Activated CD4-positive, alpha-beta T cell treated with anti-CD3 and anti-CD28 coated beads, Interleukin-2, amount 50 U/mL, for 4 hours (primary cell): ENCODE measurements at regions not wholly inside any gene's neighbourhood (a gene's known extent, or its start where the extent isn't known, plus 50 kb on each side); places are given as distances from the start of the nearest gene placed in this dataset.

Experiments used
- DNase-seq, 2 experiments: peaks; one replicate each; pipeline ENCODE4 v3.0.0-alpha.2; 2020

DNA sequence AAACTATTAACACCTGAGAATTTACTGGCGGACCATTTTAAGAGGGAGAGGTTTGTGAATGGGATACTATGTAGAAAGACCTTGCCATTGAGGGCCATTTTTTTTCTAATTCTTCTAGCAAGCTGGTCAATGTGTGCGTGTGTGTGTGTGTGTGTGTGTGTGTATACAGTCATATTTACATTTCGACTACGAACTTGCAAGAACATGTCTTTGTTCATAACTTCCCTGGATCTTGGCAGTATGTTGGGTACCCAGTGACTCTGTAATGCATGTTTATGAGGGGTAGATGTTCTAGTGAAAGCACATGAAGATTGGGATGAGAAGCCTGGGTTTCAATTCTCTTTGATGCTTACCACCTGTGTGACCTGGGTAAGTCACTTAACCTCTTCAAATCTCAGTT, 133.6 kb downstream of the UBE2E3 start:
- DNase-seq: no peak

DNA sequence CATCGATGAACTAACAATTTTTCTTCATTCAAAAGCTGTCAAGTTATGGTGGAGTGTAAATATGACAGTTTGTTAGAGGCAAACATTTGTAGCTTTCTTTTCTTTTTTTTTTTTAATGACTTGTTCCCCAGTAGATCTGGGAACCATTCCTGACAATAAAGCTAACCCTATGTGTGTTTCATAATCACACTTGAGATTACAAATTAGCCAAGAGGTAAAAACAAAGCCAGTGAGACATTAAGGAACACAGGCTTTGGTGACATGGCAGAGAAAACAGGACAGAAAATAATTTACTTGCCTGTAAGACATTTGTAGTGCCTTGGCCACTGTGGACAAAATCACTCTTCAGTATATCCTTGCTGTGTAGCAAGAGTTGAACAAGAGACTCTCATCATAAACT, 135.9 kb downstream of the UBE2E3 start:
- no peak for DNase-seq

DNA sequence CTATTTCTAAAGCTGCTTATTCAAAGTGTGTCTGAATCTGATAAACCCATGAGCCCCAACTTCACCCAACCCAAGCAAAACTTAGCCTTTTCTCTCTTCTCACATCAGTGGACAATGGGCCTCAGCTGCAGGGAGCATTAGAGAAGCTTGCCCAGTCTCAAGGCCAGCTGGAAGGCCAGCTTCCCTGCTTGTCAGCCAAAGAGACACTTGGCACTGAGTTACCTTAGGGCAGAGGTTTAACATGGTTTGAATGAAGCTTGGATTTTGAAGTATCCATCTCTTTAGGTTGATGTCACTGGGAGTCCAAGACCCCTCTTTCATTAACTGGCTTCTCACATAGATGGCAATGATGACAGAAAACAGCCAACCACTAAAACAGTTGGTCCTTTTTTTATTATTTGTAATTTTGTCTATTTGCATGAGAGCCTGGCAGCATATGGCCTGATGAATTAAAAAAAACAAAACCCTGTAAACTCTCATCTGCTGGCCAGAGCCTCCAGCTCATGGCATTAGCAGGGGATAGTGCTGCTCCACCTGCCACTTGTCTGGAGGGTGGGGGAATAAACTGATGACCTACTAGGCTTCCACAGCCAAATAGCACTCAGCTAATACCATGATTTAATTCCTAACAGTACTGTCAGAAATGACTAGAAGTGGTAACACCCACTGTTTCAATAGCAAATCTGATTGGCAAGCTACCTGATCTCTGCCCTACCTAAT, 137.0 kb downstream of the UBE2E3 start:
- DNase-seq: no peak

DNA sequence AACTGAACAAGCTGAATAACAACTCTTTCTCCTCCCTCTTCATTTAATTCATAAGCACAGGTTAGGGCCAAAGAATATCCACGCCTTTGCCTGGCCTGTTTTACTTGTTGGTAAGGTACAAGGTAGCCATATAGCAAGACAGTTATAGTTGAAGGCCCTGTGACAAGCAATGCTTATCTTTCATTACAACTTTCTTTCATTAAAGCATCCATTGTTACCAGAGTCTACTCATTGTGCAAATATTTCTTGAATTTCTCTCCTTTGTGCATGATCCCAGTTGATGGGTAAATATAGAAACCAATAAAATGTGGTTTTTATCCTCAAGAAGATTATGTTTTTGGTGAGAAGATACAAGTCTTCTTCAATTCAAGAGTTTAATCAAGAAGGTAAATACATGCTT, 140.2 kb downstream of the UBE2E3 start:
- no peak for DNase-seq

DNA sequence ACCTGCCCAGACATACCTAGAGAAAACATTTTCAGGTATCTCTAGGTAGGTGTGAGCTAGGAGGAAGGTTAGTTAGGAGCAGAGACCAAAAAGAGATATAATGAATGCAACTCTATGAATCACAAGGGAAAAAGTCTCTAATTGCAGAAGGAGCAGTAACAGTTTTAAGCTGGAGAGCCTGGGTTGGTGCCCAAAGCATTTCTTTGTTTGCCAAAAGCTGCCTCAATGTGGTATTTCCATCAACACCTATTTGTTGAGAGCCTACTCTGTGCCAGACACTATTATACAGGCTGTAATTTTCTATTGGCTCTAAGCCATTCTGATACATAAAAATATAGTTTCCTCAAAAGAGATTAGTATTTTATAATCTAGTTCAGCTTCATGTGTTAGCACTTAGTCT, 141.6 kb downstream of the UBE2E3 start:
- DNase-seq: no peak

DNA sequence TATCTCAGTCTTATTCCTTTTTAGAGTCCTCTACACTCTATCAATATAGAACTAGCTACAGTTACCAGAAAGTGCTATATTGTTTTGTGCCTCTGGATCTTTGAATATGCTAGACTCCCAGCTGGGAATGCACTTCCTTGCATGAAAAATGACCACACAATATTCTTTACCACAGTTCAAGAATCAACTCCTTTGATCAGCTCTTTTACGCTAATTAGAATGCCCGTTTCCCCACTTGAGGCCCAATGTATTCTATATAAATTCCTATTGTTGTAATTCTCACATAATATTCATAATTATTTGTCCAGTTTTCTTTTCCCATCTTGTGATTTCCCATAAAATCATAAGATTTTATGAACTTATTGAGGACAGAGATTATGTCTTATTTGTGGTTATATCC, 142.2 kb downstream of the UBE2E3 start:
- no peak for DNase-seq

DNA sequence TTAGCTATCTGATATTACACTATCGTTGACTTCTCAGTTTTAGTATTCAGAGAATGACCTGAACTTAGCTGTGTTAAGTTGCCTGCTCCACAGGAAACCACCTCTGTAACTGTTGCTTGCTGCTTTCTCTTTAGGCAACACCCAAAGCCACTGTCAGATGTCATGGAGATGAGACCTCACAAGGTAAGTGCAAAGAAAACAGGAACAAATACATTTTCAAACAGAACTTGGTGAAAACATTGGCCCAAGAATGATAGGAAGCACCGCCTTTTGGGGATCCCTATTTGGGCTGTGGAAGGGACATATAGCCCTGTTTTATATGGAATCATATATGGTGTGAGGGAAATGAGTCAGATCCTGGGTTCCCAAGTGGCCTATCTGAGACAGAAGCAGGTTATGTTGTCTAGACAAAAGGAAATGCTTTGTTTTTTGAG, 143.4 kb downstream of the UBE2E3 start:
- DNase-seq: peak in 1 of 2 experiments; percentile 31

DNA sequence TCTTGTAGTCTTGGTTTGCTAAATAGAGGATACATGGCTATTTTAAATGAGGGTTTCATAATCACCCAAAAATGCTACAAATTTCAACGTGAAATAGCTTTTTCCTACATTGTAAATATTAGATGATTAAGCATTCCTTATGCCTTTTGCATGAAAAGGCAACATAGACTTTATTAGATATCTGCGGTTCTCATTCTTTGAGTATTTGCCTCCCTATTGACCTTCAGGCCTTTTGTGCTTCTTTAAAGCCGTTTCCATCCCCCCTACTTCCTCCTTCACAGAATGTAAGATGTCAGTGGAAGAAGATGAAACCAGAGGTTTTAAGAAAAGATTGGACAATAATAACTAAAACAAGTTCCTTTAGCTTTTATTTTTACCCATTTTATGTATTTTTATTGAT, 144.1 kb downstream of the UBE2E3 start:
- DNase-seq: no peak

DNA sequence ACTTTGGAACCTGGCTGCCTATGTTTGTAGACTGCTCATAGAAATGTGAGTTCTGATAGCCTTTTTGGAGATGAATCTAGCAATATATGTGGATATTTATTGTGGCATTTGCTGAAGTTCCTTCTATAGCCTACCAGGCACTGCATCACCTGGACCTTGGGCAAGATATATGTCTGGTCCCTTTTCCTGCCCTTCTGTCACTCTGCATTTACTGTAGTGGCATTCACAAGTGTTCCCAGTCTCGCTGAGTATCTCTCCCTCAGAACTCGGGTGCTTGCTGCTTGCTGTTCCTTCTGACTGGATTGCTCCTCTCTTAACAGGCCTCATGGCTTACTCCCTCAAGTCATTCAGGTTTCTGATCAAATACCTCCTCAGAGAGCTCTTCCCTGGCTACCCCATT, 145.0 kb downstream of the UBE2E3 start:
- no peak for DNase-seq

DNA sequence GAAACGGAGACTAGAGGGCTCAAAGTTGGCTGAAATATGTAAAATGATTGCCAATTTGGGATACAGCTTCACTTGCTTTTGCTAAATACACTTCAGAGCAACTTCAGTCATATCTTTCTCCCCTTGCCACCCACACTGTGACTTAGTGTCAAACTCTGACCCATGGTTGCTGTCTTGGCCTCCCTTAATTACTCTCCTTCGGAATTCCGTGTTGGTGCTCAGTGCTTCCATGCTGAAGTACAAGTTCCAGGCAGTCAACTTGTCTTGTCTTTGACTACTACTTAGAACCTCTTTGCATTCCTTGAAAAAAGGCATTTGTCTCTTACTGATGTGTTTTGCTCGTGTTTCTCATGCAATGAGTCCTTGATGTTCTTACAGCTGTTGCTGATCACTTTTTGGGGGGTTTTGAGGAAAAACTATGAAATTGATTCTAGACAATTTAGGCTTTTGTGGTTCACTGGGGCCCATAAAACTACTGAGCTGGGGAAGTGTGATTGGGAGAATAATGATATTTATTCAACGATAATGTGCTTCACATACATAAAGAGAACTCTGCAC, 146.0 kb downstream of the UBE2E3 start:
- no peak for DNase-seq

DNA sequence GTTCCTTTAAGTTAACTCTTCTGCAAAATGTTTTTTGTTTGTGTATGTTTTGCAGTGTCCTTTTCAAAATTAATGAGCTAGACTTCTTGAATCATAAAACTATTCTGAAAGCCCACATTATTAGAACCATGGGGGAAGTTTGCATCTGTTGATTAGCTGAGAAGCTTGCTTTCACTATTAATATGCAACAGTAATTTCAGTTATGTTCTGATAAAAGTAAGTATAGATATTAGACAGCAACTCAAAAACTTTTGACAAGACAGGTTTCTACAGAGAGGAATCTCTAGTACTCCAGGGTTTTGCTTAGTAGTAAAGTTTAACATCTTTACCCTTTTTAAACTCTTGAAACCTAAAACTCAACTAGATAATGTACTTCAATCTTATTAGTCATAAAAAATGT, 147.8 kb downstream of the UBE2E3 start:
- no peak for DNase-seq

DNA sequence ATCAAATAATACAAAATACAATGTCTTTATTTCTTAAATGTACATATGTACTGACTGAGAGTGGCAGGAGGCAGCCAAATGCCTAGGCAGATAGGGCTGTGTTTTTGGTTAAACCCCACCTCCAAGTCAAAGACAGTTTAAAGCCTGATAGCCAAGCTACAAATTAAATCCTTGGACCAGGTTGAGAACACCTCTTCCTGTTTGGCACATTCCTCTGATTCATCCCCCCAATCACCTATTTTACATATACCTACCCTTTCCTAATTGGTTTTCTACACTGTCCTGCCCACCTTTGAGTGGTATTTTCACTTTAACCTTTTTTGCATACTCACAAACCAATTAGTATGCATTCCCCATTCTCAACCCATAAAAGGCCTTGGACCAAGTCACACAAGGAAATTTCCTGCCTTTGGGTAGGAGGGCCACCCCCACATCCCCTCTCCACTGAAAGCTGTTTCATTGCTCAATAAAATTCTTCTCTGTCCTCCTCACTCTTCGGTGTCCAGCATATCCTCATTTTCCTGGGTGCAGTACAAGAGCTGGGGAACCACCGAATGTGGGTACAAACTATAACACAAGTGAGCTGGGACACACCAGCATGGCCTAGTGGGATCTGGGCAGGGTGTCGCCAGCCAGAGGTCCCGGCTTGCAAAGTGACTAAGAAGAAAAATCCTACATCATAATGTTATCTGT, 149.1 kb downstream of the UBE2E3 start:
- no peak for DNase-seq

DNA sequence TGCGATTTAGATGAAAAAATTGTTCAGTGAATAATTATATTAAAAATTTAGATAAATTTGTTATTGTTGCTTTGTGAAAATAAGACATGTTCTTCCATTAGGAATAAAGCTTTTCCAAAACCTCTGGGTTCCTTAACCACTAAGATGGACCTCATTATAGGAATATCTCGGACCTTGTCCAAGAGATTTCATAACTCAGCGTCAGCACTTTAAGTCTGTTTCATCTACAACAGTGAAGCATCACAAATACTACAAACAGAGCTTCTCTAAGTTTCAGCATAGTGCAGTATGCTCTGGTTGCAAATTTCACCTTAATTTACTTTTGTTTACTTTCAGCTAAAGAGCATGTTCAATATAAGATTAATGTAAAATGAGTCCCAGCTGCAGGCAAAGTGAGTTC, 150.3 kb downstream of the UBE2E3 start:
- no peak for DNase-seq

DNA sequence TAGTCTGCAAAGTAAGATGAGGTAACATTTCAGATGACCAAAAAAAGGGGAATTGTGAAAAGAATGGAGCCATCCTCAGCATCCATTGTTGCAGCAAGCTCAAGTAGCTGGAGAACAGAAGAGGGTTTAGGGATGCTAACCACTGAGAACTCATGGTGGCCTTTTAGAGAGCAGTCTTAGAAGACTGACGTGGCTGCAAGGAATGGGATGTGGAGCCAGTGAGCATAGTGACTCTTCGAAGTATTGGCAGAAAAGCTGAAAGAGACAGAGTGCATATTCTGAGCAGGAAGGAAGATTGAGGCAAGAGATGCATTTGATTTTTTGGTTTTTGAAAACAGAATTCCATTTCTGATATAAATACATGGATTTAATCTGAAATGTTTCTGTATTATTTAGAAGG, 151.2 kb downstream of the UBE2E3 start:
- no peak for DNase-seq

DNA sequence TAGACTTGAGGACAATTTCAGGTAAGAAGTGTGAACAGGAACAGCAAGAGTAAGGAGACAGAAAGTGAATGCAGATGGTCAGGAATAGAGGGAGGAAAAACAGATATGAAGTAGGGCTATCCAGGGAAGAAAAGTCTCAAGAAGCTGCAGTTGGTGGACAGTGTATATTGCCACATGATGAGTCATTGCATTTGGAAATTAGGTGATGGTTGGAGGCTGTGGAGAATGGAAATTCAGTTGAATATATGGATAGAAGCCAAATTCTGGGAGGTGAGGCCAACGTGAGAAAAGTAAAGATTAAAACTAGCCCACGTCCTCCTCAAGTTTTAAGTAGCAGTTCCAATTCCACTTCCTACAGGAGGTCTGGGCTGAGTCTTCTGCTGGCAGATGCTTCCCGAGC, 158.4 kb downstream of the UBE2E3 start:
- no peak for DNase-seq

DNA sequence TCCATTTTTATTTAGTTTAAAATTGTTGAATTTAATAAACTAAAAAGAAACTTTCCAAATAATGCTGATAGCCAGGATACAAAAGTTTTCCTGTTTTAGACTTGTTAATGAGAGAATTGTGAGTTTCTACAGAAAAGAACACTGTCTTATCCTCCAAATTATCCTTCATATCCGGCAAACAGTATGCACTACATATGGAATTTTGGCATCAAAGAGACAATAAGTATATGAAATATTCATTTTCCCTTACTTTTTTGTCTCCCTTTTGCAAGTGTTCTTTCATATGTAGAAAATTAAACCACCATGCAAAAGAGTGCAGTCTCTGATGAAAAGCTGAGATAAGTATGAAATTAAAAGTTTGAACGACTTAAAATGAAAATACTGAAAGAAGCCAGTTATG, 159.4 kb downstream of the UBE2E3 start:
- DNase-seq: no peak

DNA sequence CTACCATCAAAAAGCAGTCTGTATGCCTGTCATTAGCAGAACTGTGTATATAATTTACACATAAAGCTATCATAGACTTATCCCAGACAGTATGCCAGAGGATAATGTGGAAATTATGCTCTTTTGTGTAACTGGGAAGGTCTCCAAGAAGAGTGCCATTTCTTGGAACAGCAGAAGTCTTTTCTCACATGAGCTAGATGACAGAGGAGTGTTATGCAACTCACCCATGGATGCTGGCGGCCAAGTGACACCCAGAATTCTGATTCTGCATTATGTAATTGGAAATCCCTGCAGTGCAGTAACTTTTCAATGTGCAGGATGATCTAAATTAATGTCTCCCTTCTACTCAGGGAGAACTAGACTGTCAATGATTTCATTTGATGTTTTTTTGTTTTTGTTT, 160.0 kb downstream of the UBE2E3 start:
- DNase-seq: no peak

DNA sequence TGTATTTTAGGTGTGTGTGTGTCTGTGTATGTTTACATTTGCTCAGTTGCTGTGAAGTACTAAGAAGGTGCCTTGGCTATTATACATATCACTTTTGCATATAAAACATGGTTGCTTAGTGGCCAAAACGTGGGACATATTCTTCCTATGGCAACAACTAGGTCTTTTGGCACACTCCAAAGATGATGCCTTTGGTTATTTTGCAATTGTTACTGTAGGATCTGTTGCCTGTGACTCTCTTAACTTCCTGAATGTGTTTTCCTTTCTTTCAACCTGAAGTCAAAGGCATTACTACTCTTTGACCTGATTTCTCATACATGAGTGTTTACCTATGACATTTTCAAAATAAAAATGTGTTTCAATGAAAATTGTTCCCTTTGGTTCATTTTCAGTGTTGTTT, 160.5 kb downstream of the UBE2E3 start:
- no peak for DNase-seq

DNA sequence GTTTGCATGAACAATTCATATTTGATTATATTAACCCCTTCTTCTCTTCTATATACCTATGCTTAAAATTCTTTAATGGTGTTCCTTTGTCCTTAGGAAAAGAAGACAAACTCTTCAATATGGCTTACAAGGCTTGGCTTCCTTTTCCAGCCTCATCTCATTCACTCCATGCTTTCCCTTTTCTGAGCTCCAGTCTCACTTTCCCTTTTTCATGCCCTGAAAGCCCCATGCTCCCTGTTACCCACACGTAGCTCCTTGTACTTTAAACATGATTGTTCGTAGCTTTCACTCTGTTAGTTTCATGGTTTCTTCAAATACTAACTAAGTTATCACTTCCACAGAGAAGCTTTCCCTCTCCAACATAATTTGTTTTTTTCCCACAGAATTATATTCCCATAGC, 161.3 kb downstream of the UBE2E3 start:
- no peak for DNase-seq

DNA sequence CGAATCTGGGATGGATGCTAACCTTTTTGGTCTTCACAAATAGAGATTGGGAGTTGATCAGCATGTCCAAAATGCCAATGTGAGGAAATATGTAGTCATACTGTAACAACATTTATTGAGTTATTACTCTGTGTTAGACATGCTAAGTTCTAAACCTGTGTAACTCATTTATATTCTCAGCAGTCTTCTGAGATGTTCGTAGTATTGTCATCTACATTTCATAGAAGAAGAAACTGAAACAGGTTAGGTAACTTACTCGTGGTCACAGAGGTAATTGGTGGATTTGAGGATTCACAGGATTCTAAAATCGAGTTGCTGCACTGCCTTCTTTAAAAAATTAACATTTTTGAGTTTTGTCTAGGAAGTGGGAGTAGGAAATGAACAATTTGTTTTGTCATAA, 162.1 kb downstream of the UBE2E3 start:
- no peak for DNase-seq

DNA sequence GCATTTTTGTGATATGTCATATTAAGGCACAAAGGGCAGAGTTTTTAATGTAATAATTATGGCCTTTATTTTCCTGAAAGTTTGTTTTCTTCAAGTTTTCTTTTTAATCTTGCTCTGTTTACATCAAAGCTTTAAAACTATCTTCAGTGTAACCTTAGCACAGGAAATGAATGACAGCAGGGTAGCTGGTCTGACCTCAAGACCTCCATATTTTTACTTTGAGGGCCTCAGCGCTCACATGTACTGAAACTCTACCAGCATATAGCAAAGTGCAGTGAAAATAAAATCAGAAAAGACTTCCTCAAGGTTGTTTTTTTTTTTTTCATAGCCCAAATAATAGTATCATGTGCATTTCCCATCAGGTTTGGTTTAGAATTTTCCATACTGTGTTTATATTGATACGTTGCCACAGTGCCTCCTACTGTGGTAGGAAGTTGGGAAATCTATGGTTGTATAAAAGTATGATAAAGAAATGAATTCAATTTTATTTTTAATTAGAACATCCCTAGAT, 163.4 kb downstream of the UBE2E3 start:
- no peak for DNase-seq

DNA sequence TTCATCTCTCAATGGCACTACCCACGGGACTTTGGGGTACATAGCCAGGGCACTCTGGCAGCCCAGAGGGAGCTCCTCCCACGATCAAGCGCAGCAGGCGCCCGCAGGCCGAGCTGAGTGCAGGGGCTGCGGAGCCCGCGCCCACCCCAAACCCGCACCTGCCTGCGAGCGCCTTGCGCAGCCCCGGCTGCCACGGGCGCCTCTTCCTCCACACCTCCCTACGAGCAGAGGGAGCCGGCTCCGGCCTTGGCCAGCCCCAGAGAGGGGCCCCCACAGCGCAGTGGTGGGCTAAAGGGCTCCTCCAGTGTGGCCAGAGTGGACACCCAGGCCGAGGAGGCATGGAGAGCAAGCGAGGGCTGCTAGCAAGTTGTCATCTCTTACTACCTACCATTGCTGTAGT, 165.2 kb downstream of the UBE2E3 start:
- no peak for DNase-seq

DNA sequence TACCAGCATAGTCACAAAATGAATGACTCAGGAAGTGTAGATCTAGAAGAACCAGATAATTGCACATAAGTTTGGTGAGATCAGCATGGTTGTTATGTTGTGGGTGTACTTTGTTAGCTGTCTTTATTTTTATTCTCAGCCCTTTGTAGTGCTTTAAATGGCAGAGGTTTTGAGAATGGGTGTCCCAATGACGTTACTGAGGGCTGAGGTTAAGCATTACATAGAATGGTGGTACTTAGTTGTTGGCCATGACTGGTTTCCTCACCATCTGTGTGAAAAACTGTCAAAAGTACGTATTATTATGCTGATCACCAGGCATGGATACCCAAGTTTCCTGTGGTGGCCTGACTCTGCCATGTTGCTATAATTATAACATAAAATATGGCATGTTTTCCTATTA, 165.8 kb downstream of the UBE2E3 start:
- DNase-seq: no peak

DNA sequence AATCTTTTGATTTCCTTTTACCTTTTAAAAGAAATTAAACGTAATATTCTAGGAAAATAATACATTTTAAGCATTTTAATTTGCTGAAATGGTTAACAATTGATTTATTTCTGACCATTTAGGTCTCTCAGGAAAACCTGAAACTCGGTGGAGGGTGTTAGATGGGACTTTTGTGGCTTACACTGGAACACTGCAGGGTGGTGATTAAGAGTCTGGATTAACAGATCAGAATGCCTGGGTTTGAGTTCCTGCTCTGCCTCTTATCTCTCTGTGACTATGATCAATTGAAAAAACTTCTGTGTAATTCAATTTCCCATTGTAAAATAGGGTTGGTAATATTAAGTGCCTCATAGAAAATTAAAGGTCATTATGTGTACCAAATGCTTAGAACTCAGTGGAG, 168.7 kb downstream of the UBE2E3 start:
- no peak for DNase-seq
